ENCODE measurements at regions not wholly inside any gene's neighbourhood (a gene's known extent, or its start where the extent isn't known, plus 50 kb on each side); places are given as distances from the start of the nearest gene placed in this dataset.

DNA sequence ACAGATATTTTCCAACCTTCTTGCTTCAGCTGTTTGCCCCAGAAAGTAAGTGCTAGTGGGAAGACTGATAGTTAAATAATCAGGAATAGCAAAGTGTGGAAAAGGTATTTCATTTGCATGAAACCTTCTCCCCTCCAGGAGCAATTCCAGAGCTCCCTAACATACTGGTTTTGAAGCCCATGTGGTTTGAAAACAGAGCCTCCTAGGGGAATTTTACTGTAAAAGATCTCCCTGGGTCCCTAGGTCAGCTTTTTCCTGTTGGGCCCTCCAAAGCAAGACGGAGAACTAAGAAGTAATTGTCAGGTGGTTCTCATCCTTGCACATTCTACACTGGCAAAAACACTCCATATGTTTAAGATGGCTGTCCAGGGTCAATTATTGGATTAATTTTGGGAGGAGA is 218.7 kb upstream of the FOXD3 start:
- TF ChIP-seq, protein P1, sequence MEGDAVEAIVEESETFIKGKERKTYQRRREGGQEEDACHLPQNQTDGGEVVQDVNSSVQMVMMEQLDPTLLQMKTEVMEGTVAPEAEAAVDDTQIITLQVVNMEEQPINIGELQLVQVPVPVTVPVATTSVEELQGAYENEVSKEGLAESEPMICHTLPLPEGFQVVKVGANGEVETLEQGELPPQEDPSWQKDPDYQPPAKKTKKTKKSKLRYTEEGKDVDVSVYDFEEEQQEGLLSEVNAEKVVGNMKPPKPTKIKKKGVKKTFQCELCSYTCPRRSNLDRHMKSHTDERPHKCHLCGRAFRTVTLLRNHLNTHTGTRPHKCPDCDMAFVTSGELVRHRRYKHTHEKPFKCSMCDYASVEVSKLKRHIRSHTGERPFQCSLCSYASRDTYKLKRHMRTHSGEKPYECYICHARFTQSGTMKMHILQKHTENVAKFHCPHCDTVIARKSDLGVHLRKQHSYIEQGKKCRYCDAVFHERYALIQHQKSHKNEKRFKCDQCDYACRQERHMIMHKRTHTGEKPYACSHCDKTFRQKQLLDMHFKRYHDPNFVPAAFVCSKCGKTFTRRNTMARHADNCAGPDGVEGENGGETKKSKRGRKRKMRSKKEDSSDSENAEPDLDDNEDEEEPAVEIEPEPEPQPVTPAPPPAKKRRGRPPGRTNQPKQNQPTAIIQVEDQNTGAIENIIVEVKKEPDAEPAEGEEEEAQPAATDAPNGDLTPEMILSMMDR (IDR thresholded peaks at IDR 0.05): no peak
- TF ChIP-seq POLR2A (IDR thresholded peaks at IDR 0.05) (no peak), EP300 (IDR thresholded peaks at IDR 0.05) (no peak)
